ENCODE measurements at regions not wholly inside any gene's neighbourhood (a gene's known extent, or its start where the extent isn't known, plus 50 kb on each side); places are given as distances from the start of the nearest gene placed in this dataset.
"Not testable (repeated sequence)": the region's sequence is repeated elsewhere in the genome, so short reads cannot be mapped to it uniquely, and the experiment has no call there.

- no peak overlapping the region for H3K4me3 ChIP-seq
- intact Hi-C loops (cut with DNase I) = no loop called here
- H3K4me1 ChIP-seq = no peaks in the 10 kb centered on the region
- no peaks in the 10 kb centered on the region for H3K27me3 ChIP-seq
- TF ChIP-seq CTCF (IDR thresholded peaks at IDR 0.05) (no peak), POLR2A (IDR thresholded peaks at IDR 0.05) (no peak), POLR2AphosphoS5 (IDR thresholded peaks at IDR 0.05; ENCODE audit: insufficient read depth in 1 of 2, low read depth in 1 of 2) (no peak)
- no peaks in the 10 kb centered on the region for H3K9me3 ChIP-seq
- DNase-seq (ENCODE audit: extremely low spot score in 2 of 2) = peak; percentile 2 to 64
- H3K27ac ChIP-seq = no peak overlapping the region
- no peaks in the 10 kb centered on the region for H3K36me3 ChIP-seq
These were observed 210.5 kb upstream of the C16orf82 start for GRCh38 chr16:26856271-26856670.

GRCh38 chr16:26856791-26857190 is 209.9 kb upstream of the C16orf82 start:
- TF ChIP-seq POLR2A (IDR thresholded peaks at IDR 0.05) (no peak), POLR2AphosphoS5 (IDR thresholded peaks at IDR 0.05; ENCODE audit: insufficient read depth in 1 of 2, low read depth in 1 of 2) (no peak), CTCF (IDR thresholded peaks at IDR 0.05) (no peak)
- no peak overlapping the region for H3K4me3 ChIP-seq
- no peaks in the 10 kb centered on the region for H3K36me3 ChIP-seq
- peak; percentile 34 to 60 for DNase-seq (ENCODE audit: extremely low spot score in 2 of 2)
- intact Hi-C loops (cut with DNase I) = no loop called here
- H3K4me1 ChIP-seq = no peaks in the 10 kb centered on the region
- H3K27me3 ChIP-seq = no peaks in the 10 kb centered on the region
- no peak overlapping the region for H3K27ac ChIP-seq
- no peaks in the 10 kb centered on the region for H3K9me3 ChIP-seq

- H3K27me3 ChIP-seq = no peaks in the 10 kb centered on the region
- no peaks in the 10 kb centered on the region for H3K4me1 ChIP-seq
- H3K27ac ChIP-seq = no peak overlapping the region
- no peak overlapping the region for H3K4me3 ChIP-seq
- DNase-seq (ENCODE audit: extremely low spot score in 2 of 2) = peak in 1 of 2 donors; percentile 52
- no peaks in the 10 kb centered on the region for H3K9me3 ChIP-seq
- no peak for TF ChIP-seq POLR2A (IDR thresholded peaks at IDR 0.05)
- H3K36me3 ChIP-seq = no peaks in the 10 kb centered on the region
- intact Hi-C loops (cut with DNase I) = no loop called here
These were observed 209.4 kb upstream of the C16orf82 start for GRCh38 chr16:26857371-26857770.

GRCh38 chr16:26860506-26860905 is 206.2 kb upstream of the C16orf82 start:
- Histone ChIP-seq H3K27ac (no peak overlapping the region), H3K4me3 (no peak overlapping the region), H3K9me3 (no peaks in the 10 kb centered on the region), H3K27me3 (no peaks in the 10 kb centered on the region), H3K36me3 (no peaks in the 10 kb centered on the region), H3K4me1 (no peaks in the 10 kb centered on the region)
- intact Hi-C loops (cut with DNase I) = no loop called here
- TF ChIP-seq CTCF (IDR thresholded peaks at IDR 0.05) (no peak), POLR2AphosphoS5 (IDR thresholded peaks at IDR 0.05; ENCODE audit: insufficient read depth in 1 of 2, low read depth in 1 of 2) (no peak), POLR2A (IDR thresholded peaks at IDR 0.05) (no peak)
- DNase-seq (ENCODE audit: extremely low spot score in 2 of 2) = peak in 1 of 2 donors; percentile 61

- no peak for TF ChIP-seq CTCF (IDR thresholded peaks at IDR 0.05)
- TF ChIP-seq POLR2AphosphoS5 (IDR thresholded peaks at IDR 0.05; ENCODE audit: insufficient read depth in 1 of 2, low read depth in 1 of 2) = no peak
- no peak for TF ChIP-seq POLR2A (IDR thresholded peaks at IDR 0.05)
- H3K27ac ChIP-seq = no peak overlapping the region
- intact Hi-C loops (cut with DNase I) = no loop called here
- H3K27me3 ChIP-seq = no peaks in the 10 kb centered on the region
- no peaks in the 10 kb centered on the region for H3K9me3 ChIP-seq
- peak in 1 of 2 donors; percentile 40 for DNase-seq (ENCODE audit: extremely low spot score in 2 of 2)
- H3K36me3 ChIP-seq = no peaks in the 10 kb centered on the region
- H3K4me1 ChIP-seq = no peaks in the 10 kb centered on the region
- no peak overlapping the region for H3K4me3 ChIP-seq
These were observed 202.8 kb upstream of the C16orf82 start for GRCh38 chr16:26863931-26864330.

GRCh38 chr16:26874318-26874717 is 192.4 kb upstream of the C16orf82 start:
- H3K27ac ChIP-seq; H3K27me3 ChIP-seq; DNase-seq (ENCODE audit: extremely low spot score in 2 of 2); H3K9me3 ChIP-seq; H3K4me1 ChIP-seq; H3K4me3 ChIP-seq; intact Hi-C loops (cut with DNase I); H3K36me3 ChIP-seq: not testable (repeated sequence)

All from vagina (tissue), 2 donors.